ENCODE measurements at regions not wholly inside any gene's neighbourhood (a gene's known extent, or its start where the extent isn't known, plus 50 kb on each side); places are given as distances from the start of the nearest gene placed in this dataset.

GRCh38 chr1:222020553-222020952 lies 278.7 kb upstream of the DUSP10 start:
- no peak for TF ChIP-seq POLR2AphosphoS5 (IDR thresholded peaks at IDR 0.05)
- TF ChIP-seq, protein P1, sequence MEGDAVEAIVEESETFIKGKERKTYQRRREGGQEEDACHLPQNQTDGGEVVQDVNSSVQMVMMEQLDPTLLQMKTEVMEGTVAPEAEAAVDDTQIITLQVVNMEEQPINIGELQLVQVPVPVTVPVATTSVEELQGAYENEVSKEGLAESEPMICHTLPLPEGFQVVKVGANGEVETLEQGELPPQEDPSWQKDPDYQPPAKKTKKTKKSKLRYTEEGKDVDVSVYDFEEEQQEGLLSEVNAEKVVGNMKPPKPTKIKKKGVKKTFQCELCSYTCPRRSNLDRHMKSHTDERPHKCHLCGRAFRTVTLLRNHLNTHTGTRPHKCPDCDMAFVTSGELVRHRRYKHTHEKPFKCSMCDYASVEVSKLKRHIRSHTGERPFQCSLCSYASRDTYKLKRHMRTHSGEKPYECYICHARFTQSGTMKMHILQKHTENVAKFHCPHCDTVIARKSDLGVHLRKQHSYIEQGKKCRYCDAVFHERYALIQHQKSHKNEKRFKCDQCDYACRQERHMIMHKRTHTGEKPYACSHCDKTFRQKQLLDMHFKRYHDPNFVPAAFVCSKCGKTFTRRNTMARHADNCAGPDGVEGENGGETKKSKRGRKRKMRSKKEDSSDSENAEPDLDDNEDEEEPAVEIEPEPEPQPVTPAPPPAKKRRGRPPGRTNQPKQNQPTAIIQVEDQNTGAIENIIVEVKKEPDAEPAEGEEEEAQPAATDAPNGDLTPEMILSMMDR (IDR thresholded peaks at IDR 0.05): no peak
- TF ChIP-seq POLR2A (IDR thresholded peaks at IDR 0.05): no peak
- TF ChIP-seq EP300 (IDR thresholded peaks at IDR 0.05): no peak

All from stomach (tissue), 4 donors.